ENCODE measurements at regions not wholly inside any gene's neighbourhood (a gene's known extent, or its start where the extent isn't known, plus 50 kb on each side); places are given as distances from the start of the nearest gene placed in this dataset.

DNA sequence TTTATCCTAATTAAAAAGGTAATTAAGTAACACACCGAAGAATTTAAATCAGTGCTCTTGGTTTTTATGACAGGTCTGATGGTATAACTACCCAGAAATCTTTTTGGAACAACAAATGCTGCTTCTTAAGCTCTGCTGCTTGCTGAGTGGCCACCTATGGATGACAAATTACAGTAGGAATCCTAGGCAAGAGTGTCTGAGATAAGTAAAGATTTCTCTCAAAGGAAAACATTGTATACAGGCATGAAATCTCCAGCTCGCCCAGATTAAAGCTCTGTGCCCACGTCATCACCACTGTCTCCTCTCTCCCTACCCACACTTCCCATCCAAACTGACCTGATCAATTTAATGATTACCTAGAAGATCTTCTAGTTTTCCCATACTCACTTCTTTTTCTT is 1083.0 kb upstream of the MAP3K7 start:
- intact Hi-C loops (cut with DNase I): no loop called here
- no peaks in the 10 kb centered on the region for H3K36me3 ChIP-seq
- ATAC-seq: no peak
- no peak overlapping the region for H3K27ac ChIP-seq
- TF ChIP-seq POLR2A (IDR thresholded peaks at IDR 0.05): no peak
- TF ChIP-seq, protein P1, sequence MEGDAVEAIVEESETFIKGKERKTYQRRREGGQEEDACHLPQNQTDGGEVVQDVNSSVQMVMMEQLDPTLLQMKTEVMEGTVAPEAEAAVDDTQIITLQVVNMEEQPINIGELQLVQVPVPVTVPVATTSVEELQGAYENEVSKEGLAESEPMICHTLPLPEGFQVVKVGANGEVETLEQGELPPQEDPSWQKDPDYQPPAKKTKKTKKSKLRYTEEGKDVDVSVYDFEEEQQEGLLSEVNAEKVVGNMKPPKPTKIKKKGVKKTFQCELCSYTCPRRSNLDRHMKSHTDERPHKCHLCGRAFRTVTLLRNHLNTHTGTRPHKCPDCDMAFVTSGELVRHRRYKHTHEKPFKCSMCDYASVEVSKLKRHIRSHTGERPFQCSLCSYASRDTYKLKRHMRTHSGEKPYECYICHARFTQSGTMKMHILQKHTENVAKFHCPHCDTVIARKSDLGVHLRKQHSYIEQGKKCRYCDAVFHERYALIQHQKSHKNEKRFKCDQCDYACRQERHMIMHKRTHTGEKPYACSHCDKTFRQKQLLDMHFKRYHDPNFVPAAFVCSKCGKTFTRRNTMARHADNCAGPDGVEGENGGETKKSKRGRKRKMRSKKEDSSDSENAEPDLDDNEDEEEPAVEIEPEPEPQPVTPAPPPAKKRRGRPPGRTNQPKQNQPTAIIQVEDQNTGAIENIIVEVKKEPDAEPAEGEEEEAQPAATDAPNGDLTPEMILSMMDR (IDR thresholded peaks at IDR 0.05): no peak
- H3K4me3 ChIP-seq: no peak overlapping the region
- WGBS (ENCODE audit: insufficient coverage, low coverage, low lambda C conversion rate, missing lambda C conversion rate): 57% methylated on average over 3 of the region's 3 CpGs
- no peaks in the 10 kb centered on the region for H3K27me3 ChIP-seq
- no peak for DNase-seq
- H3K9me3 ChIP-seq: no peaks in the 10 kb centered on the region
- H3K4me1 ChIP-seq: no peaks in the 10 kb centered on the region

DNA sequence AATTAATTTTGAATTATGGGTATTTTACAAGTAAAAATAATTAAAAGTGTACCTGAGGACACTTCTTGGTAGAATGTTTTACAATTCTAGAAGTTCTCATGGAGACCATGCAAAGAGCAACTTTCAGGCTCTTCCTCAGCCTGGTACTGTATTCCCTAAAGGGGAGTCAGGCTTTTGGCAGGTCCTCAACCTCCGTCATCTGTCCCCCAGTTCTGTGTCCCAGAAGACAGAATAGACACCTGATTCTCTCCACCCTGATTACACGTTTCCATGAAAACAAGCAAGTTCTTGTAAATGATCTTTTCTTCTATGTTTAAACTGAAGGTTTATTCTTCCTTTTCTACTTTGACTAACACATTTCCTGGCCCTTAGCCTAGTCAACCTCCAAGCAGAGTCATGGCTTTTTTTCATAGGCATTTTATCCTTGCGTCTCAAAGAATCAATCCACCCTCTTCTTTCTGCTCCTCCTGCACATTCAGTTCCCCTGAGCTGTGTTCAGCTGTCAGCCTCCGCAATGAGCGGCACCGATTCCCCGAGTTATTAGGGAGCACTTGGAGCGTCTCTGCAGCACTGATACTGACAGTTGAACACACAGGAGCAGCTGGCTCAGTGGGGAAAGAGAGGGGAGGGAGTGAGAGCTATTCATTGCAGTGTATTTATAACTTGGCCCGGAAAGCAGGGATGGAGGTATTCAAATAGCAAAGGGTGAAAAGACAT is 1082.4 kb upstream of the MAP3K7 start:
- TF ChIP-seq, protein P1 (IDR thresholded peaks at IDR 0.05): no peak
- no peak for TF ChIP-seq POLR2A (IDR thresholded peaks at IDR 0.05)
- no peaks in the 10 kb centered on the region for H3K27me3 ChIP-seq
- no peaks in the 10 kb centered on the region for H3K9me3 ChIP-seq
- no peak overlapping the region for H3K27ac ChIP-seq
- H3K36me3 ChIP-seq: no peaks in the 10 kb centered on the region
- no peak for DNase-seq
- no peak for ATAC-seq
- no peak overlapping the region for H3K4me3 ChIP-seq
- 51% methylated on average over 8 of the region's 9 CpGs for whole genome bisulfite sequencing (ENCODE audit: insufficient coverage, low coverage, low lambda C conversion rate, missing lambda C conversion rate)
- intact Hi-C loops (cut with DNase I): no loop called here
- no peaks in the 10 kb centered on the region for H3K4me1 ChIP-seq

DNA sequence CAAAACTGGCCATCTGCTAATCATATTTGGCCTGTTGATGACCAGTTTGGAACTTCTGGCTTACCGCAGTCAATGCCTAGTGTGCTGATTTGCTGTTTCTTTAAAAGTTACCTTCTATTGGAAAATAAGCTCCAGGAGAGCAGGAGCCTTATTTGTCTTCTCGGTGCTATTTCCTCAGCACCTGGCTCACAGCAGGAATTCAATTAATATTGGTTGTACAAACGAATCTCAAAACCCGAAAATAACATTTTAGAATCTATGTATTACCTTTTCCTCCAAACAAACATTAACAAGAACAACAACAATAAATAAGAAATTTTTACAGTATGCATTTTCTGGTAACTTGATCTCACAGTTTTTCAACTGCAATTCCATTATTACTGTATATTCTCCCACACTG is 1080.7 kb upstream of the MAP3K7 start:
- no peak for TF ChIP-seq POLR2A (IDR thresholded peaks at IDR 0.05)
- no peak overlapping the region for H3K27ac ChIP-seq
- ATAC-seq: no peak
- intact Hi-C loops (cut with DNase I): no loop called here
- no peak for DNase-seq
- no peaks in the 10 kb centered on the region for H3K4me1 ChIP-seq
- 71% methylated on average over 4 of the region's 4 CpGs for WGBS (ENCODE audit: insufficient coverage, low coverage, low lambda C conversion rate, missing lambda C conversion rate)
- H3K27me3 ChIP-seq: no peaks in the 10 kb centered on the region
- H3K9me3 ChIP-seq: no peaks in the 10 kb centered on the region
- H3K36me3 ChIP-seq: no peaks in the 10 kb centered on the region
- H3K4me3 ChIP-seq: no peak overlapping the region

DNA sequence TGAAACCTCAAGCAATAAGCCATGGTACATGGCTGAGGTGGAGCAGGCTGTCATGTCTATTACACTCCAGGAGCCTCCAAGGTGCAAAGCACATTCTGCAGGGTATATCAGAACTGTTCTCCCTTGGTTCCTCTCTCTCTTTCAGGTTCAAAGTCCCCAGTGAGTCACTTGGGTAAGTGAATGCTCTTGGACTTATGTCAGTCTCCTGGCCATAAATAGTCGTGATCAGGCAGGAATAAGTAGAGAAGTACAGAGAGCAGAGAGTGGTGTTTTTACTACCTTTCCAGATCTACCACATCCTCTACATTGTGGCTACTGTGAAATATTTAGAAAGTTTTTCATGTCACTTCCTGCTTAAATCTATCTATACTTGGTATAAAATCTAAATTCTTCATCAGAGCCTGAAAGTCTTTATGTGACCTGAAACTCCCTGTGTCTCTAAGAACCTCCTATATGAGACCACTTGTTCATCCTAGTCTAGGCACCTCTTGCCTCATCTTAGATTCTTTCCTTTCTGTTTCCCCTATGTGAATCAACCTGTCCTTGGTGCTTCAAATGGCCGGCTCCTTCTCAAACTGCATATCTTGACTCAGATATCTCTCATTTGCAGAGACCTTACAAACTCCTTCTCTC is 1077.6 kb upstream of the MAP3K7 start:
- TF ChIP-seq POLR2A (IDR thresholded peaks at IDR 0.05): no peak
- TF ChIP-seq, protein P1 (IDR thresholded peaks at IDR 0.05): no peak
- intact Hi-C loops (cut with DNase I): no loop called here
- H3K4me1 ChIP-seq: no peaks in the 10 kb centered on the region
- whole genome bisulfite sequencing (ENCODE audit: insufficient coverage, low coverage, low lambda C conversion rate, missing lambda C conversion rate): 70% methylated on average over 2 of the region's 2 CpGs
- no peak for ATAC-seq
- no peak for DNase-seq
- H3K4me3 ChIP-seq: no peak overlapping the region
- no peaks in the 10 kb centered on the region for H3K9me3 ChIP-seq
- H3K27ac ChIP-seq: no peak overlapping the region
- no peaks in the 10 kb centered on the region for H3K27me3 ChIP-seq
- H3K36me3 ChIP-seq: no peaks in the 10 kb centered on the region

DNA sequence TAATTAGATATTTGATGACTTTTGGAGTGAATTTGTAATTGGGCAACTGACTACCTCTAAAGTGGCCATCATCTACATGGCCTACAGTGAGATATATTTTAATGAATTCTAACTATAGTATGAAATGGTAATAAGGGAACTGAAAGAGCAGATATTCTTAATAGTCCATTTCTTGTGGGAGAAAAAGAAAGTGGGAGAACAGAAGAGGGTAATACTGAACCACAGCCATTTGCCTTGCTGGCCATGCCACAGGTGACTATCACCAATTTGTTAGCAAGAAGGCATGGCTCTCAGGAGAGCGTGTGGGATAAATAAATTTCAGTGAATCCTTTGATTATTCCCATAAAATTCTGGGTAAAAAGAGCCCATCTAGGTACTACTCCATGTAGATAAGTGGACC is 1074.0 kb upstream of the MAP3K7 start:
- WGBS (ENCODE audit: insufficient coverage, low coverage, low lambda C conversion rate, missing lambda C conversion rate): 73% methylated on average over 1 of the region's 1 CpG
- no peak overlapping the region for H3K4me3 ChIP-seq
- no peak for ATAC-seq
- no peaks in the 10 kb centered on the region for H3K36me3 ChIP-seq
- no peaks in the 10 kb centered on the region for H3K9me3 ChIP-seq
- H3K4me1 ChIP-seq: no peaks in the 10 kb centered on the region
- intact Hi-C loops (cut with DNase I): no loop called here
- no peak for TF ChIP-seq POLR2A (IDR thresholded peaks at IDR 0.05)
- DNase-seq: no peak
- no peaks in the 10 kb centered on the region for H3K27me3 ChIP-seq
- no peak overlapping the region for H3K27ac ChIP-seq
